ENCODE measurements at regions not wholly inside any gene's neighbourhood (a gene's known extent, or its start where the extent isn't known, plus 50 kb on each side); places are given as distances from the start of the nearest gene placed in this dataset.

DNA sequence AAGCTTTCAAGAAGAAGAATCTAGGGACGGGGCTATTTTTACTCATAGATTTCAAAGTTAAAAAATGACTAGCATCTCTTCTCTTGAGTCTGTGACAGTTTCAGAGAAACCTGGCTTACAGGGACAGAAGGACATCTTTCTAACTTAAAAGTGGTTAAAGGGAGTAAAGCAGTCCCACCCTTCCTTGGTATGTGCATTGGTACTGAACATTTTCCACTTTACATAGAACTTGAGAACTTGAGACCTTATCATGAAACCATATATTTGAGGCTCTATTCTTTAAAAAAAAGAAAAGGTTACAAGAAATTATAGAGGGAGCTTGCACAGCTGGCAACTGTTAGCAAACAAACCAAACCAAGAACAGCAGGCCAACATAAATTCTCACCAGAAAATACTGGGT lies 73.4 kb upstream of the GAREM1 start:
- H4K20me1 ChIP-seq (replicated peaks; ENCODE audit: insufficient read depth): no peaks in the 10 kb centered on the region
- H3K4me2 ChIP-seq: no peak overlapping the region
- no peak overlapping the region for H3K4me3 ChIP-seq
- no peaks in the 10 kb centered on the region for H3K79me2 ChIP-seq (replicated peaks; ENCODE audit: insufficient read depth)
- ATAC-seq (no peak), DNase-seq (ENCODE audit: low spot score) (no peak)
- Mint-ChIP-seq H3K4me1 (peaks cover 19% of the 10 kb centered on the region), H3K9me3 (no peaks in the 10 kb centered on the region), H3K36me3 (ENCODE audit: low read depth) (no peaks in the 10 kb centered on the region), H3K4me3 (no peak overlapping the region), H3K27ac (no peak overlapping the region), H3K27me3 (ENCODE audit: insufficient read depth, low read depth, poor library complexity) (peaks cover 3% of the 10 kb centered on the region)
- H3K36me3 ChIP-seq (ENCODE audit: insufficient read depth): no peaks in the 10 kb centered on the region
- TF ChIP-seq, protein P1, sequence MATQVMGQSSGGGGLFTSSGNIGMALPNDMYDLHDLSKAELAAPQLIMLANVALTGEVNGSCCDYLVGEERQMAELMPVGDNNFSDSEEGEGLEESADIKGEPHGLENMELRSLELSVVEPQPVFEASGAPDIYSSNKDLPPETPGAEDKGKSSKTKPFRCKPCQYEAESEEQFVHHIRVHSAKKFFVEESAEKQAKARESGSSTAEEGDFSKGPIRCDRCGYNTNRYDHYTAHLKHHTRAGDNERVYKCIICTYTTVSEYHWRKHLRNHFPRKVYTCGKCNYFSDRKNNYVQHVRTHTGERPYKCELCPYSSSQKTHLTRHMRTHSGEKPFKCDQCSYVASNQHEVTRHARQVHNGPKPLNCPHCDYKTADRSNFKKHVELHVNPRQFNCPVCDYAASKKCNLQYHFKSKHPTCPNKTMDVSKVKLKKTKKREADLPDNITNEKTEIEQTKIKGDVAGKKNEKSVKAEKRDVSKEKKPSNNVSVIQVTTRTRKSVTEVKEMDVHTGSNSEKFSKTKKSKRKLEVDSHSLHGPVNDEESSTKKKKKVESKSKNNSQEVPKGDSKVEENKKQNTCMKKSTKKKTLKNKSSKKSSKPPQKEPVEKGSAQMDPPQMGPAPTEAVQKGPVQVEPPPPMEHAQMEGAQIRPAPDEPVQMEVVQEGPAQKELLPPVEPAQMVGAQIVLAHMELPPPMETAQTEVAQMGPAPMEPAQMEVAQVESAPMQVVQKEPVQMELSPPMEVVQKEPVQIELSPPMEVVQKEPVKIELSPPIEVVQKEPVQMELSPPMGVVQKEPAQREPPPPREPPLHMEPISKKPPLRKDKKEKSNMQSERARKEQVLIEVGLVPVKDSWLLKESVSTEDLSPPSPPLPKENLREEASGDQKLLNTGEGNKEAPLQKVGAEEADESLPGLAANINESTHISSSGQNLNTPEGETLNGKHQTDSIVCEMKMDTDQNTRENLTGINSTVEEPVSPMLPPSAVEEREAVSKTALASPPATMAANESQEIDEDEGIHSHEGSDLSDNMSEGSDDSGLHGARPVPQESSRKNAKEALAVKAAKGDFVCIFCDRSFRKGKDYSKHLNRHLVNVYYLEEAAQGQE (IDR thresholded peaks at IDR 0.05; ENCODE audit: unreplicated experiment): no peak
- TF ChIP-seq JUNB (IDR thresholded peaks at IDR 0.05; ENCODE audit: unreplicated experiment): no peak
- TF ChIP-seq STAT1 (IDR thresholded peaks at IDR 0.05; ENCODE audit: unreplicated experiment): no peak
- H3K27me3 ChIP-seq (ENCODE audit: insufficient read depth): no peaks in the 10 kb centered on the region
- H2AFZ ChIP-seq: no peak overlapping the region; the same call in 1 of the 2 replicates
- H3K27ac ChIP-seq (ENCODE audit: low read depth): no peak overlapping the region
- H3K4me1 ChIP-seq (ENCODE audit: insufficient read depth): peaks cover 11% of the 10 kb centered on the region
- H3F3A ChIP-seq (replicated peaks; ENCODE audit: low read depth): no peaks in the 10 kb centered on the region
- no peaks in the 10 kb centered on the region for H3K9me2 ChIP-seq (ENCODE audit: insufficient read depth)

DNA sequence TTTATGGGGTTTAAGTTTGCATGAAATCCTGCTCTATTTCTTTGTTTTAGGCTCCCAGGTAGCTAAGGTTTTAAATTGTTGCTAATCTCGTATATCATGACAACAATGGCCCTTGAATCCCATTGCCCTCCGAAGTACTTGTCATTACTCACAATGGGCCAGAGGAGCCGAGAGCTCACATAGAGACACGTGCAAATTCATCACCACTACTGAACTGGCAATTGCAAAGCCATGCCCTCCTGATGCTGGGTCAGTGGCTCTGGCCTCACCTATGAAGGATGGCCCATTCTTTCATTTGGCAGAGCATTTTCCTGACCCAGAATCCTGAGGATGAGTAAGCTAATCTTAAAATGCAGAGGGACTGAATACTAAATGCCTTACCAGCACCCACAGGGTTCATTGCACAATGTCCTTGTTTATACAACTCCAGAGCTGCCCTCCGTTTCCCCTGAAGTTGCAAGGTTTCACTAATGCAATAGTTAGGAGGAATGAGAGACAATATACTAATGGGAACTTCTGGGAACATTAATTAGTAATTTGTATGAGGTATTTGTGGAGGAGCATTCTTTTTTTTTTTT lies 71.6 kb upstream of the GAREM1 start:
- H3K27me3 Mint-ChIP-seq (ENCODE audit: insufficient read depth, low read depth, poor library complexity): peaks cover 3% of the 10 kb centered on the region
- H3K27ac Mint-ChIP-seq: peak overlapping the region; percentile 31; the same call in 1 of the 2 replicates
- no peaks in the 10 kb centered on the region for H3K36me3 Mint-ChIP-seq (ENCODE audit: low read depth)
- Histone ChIP-seq H3K4me2 (no peak overlapping the region), H3K27me3 (ENCODE audit: insufficient read depth) (no peaks in the 10 kb centered on the region), H3F3A (replicated peaks; ENCODE audit: low read depth) (no peaks in the 10 kb centered on the region), H3K79me2 (replicated peaks; ENCODE audit: insufficient read depth) (no peaks in the 10 kb centered on the region), H2AFZ (peak overlapping the region; percentile 45), H3K36me3 (ENCODE audit: insufficient read depth) (no peaks in the 10 kb centered on the region), H4K20me1 (replicated peaks; ENCODE audit: insufficient read depth) (no peaks in the 10 kb centered on the region), H3K9me2 (ENCODE audit: insufficient read depth) (no peaks in the 10 kb centered on the region), H3K27ac (ENCODE audit: low read depth) (no peak overlapping the region), H3K4me3 (no peak overlapping the region), H3K4me1 (ENCODE audit: insufficient read depth) (no peaks in the 10 kb centered on the region)
- TF ChIP-seq NANOG (IDR thresholded peaks at IDR 0.05; ENCODE audit: borderline replicate concordance) (no peak), JUNB (IDR thresholded peaks at IDR 0.05; ENCODE audit: unreplicated experiment) (no peak), STAT1 (IDR thresholded peaks at IDR 0.05; ENCODE audit: unreplicated experiment) (no peak), CREB1 (CRISPR knock-in tag; IDR thresholded peaks at IDR 0.05; ENCODE audit: low read depth) (no peak)
- TF ChIP-seq, protein P2, sequence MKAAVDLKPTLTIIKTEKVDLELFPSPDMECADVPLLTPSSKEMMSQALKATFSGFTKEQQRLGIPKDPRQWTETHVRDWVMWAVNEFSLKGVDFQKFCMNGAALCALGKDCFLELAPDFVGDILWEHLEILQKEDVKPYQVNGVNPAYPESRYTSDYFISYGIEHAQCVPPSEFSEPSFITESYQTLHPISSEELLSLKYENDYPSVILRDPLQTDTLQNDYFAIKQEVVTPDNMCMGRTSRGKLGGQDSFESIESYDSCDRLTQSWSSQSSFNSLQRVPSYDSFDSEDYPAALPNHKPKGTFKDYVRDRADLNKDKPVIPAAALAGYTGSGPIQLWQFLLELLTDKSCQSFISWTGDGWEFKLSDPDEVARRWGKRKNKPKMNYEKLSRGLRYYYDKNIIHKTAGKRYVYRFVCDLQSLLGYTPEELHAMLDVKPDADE (IDR thresholded peaks at IDR 0.05): no peak
- H3K4me3 Mint-ChIP-seq: no peak overlapping the region
- H3K4me1 Mint-ChIP-seq: peaks cover 9% of the 10 kb centered on the region
- DNase-seq (ENCODE audit: low spot score) (peak; percentile 21), ATAC-seq (peak; percentile 53)
- no peaks in the 10 kb centered on the region for H3K9me3 Mint-ChIP-seq

All from GM23338 (cell line).